ENCODE measurements at regions not wholly inside any gene's neighbourhood (a gene's known extent, or its start where the extent isn't known, plus 50 kb on each side); places are given as distances from the start of the nearest gene placed in this dataset.

- intact Hi-C loops (cut with DNase I; ENCODE audit: low total_unique reads): no loop called here
- Histone ChIP-seq H3K27ac (peak overlapping the region; percentile 88), H3K27me3 (no peaks in the 10 kb centered on the region), H3K36me3 (ENCODE audit: low read depth, missing control alignments) (no peaks in the 10 kb centered on the region), H3K4me3 (no peak overlapping the region), H3K4me1 (peaks cover 44% of the 10 kb centered on the region), H3K9me3 (no peaks in the 10 kb centered on the region)
- 25 to 35% methylated on average over 5 of the region's 5 CpGs for WGBS, 2 donors
- peak; percentile 74 for DNase-seq
- TF ChIP-seq POLR2A (IDR thresholded peaks at IDR 0.05) (no peak), CTCF (IDR thresholded peaks at IDR 0.05) (peak; percentile 27 to 58 (median 50))
Measured at GRCh38 chr17:68794636-68795434, 160.4 kb downstream of the ABCA8 start.

- intact Hi-C loops (cut with DNase I; ENCODE audit: low total_unique reads): no loop called here
- Histone ChIP-seq H3K4me1 (peaks cover 44% of the 10 kb centered on the region), H3K9me3 (no peaks in the 10 kb centered on the region), H3K27ac (peak overlapping the region; percentile 88), H3K27me3 (no peaks in the 10 kb centered on the region), H3K36me3 (ENCODE audit: low read depth, missing control alignments) (no peaks in the 10 kb centered on the region), H3K4me3 (no peak overlapping the region)
- DNase-seq: no peak
- TF ChIP-seq CTCF (IDR thresholded peaks at IDR 0.05): no peak
- no peak for TF ChIP-seq POLR2A (IDR thresholded peaks at IDR 0.05)
- 21 to 38% methylated on average over 2 of the region's 2 CpGs for WGBS, 2 donors
Measured at GRCh38 chr17:68792873-68793272, 162.3 kb downstream of the ABCA8 start.

GRCh38 chr17:68792042-68792685 is 163.0 kb downstream of the ABCA8 start:
- intact Hi-C loops (cut with DNase I; ENCODE audit: low total_unique reads): no loop called here
- Histone ChIP-seq H3K36me3 (ENCODE audit: low read depth, missing control alignments) (no peaks in the 10 kb centered on the region), H3K27me3 (no peaks in the 10 kb centered on the region), H3K27ac (peak overlapping the region in 1 of 2 donors; percentile 88), H3K9me3 (no peaks in the 10 kb centered on the region), H3K4me3 (no peak overlapping the region), H3K4me1 (peaks cover 44% of the 10 kb centered on the region)
- TF ChIP-seq POLR2A (IDR thresholded peaks at IDR 0.05) (no peak), CTCF (IDR thresholded peaks at IDR 0.05) (no peak)
- DNase-seq: no peak
- WGBS, 2 donors: 47 to 48% methylated on average over 3 of the region's 3 CpGs

- no peak for DNase-seq
- no peaks in the 10 kb centered on the region for H3K27me3 ChIP-seq
- 45 to 46% methylated on average over 6 of the region's 6 CpGs for WGBS, 2 donors
- H3K4me1 ChIP-seq: peaks cover 44% of the 10 kb centered on the region
- H3K4me3 ChIP-seq: no peak overlapping the region
- no peaks in the 10 kb centered on the region for H3K36me3 ChIP-seq (ENCODE audit: low read depth, missing control alignments)
- no peaks in the 10 kb centered on the region for H3K9me3 ChIP-seq
- intact Hi-C loops (cut with DNase I; ENCODE audit: low total_unique reads): no loop called here
- H3K27ac ChIP-seq: peak overlapping the region in 1 of 2 donors; percentile 18
- TF ChIP-seq POLR2A (IDR thresholded peaks at IDR 0.05) (no peak), CTCF (IDR thresholded peaks at IDR 0.05) (no peak)
Measured at GRCh38 chr17:68790931-68791330, 164.3 kb downstream of the ABCA8 start.

All from testis (tissue), 2 donors.